Adrenal gland (tissue), 5 donors: ENCODE measurements at regions not wholly inside any gene's neighbourhood (a gene's known extent, or its start where the extent isn't known, plus 50 kb on each side); places are given as distances from the start of the nearest gene placed in this dataset.

Experiments
- POLR2A ChIP-seq, 2 donors: fragments of 450-650 bp; IDR thresholded peaks; one replicate each; pipeline ENCODE4 v1.6.1; 2017; ENCODE audit warnings: antibody characterized with exemption in 2 of 2, mild to moderate bottlenecking in 2 of 2, moderate library complexity in 1 of 2
- TF ChIP-seq, protein P1 (sequence below), 6 experiments: fragments of 450-650 bp in 4 of 6; fragments of 200-600 bp in 2 of 6; sonication (generic) in 1 of 6; IDR thresholded peaks; 1 replicate in 5 of 6; 2 replicates in 1 of 6; pipeline versions ENCODE4 v1.5.1 to v1.8.0; 2016 to 2021; ENCODE audit warnings: antibody characterized with exemption in 6 of 6, mild to moderate bottlenecking in 2 of 6, moderate library complexity in 1 of 6
- donor health status: DM: no; HTN: no; CAD: no.

- TF ChIP-seq, protein P1, sequence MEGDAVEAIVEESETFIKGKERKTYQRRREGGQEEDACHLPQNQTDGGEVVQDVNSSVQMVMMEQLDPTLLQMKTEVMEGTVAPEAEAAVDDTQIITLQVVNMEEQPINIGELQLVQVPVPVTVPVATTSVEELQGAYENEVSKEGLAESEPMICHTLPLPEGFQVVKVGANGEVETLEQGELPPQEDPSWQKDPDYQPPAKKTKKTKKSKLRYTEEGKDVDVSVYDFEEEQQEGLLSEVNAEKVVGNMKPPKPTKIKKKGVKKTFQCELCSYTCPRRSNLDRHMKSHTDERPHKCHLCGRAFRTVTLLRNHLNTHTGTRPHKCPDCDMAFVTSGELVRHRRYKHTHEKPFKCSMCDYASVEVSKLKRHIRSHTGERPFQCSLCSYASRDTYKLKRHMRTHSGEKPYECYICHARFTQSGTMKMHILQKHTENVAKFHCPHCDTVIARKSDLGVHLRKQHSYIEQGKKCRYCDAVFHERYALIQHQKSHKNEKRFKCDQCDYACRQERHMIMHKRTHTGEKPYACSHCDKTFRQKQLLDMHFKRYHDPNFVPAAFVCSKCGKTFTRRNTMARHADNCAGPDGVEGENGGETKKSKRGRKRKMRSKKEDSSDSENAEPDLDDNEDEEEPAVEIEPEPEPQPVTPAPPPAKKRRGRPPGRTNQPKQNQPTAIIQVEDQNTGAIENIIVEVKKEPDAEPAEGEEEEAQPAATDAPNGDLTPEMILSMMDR (IDR thresholded peaks at IDR 0.05): no peak
- no peak for TF ChIP-seq POLR2A (IDR thresholded peaks at IDR 0.05)
Observed at GRCh38 chr16:60204181-60204580, 1470.1 kb upstream of the GOT2 start.
